RCC 7860 (cell line): ENCODE measurements at regions not wholly inside any gene's neighbourhood (a gene's known extent, or its start where the extent isn't known, plus 50 kb on each side); places are given as distances from the start of the nearest gene placed in this dataset.
"Not testable (repeated sequence)": the region's sequence is repeated elsewhere in the genome, so short reads cannot be mapped to it uniquely, and the experiment has no call there.

Source experiments
- DNase-seq: peaks from one replicate; pipeline ENCODE4 v3.0.0-alpha.2; 2015; ENCODE audit warnings: low spot score
- FAIRE-seq: peaks from 2 replicates; lab custom pipeline; 2012; peaks lifted over from hg19 to GRCh38; lab: Jason Lieb, UNC

DNA sequence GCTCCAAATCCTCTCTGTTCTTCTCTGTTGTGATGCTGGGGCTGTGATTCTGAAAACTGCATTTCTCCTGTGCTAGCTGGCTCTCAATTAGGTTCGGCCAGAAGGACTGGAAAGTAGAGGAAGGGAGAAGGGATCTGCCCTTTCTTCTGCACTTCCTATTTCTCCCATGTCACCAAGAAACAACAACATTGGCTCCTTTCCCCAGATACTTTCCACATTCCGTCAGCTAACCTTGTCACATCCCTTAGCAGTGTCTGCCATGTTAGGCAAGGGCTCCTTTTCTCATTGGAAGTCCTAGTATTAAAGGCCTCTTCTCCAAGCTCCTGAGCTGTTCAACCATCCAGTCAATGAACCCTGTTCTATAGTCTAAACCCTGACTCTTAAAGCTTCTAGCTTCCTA lies 171.1 kb downstream of the ZNF621 start:
- FAIRE-seq (no peak), DNase-seq (no peak)

DNA sequence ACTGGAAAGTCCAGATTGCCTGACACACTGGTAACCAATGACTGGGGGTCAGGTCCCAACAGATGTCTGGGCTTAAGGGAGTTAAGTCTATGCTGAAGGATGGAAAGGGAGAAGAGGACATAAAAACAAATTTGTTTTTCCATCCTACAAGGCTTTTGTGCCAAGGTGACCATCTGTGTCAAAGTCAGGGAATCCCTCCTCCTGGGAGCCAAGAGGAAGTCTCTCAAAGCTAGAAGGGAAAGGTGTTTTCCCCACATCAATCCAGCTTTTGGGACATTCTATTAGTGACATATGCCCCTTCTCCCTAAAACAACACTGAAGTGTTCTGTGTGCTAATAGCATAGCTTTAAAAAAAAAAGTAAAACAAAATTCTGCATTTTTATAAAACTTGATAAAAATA lies 173.9 kb downstream of the ZNF621 start:
- not testable (repeated sequence) for FAIRE-seq, DNase-seq

GRCh38 chr3:40701016-40701588 lies 176.3 kb downstream of the ZNF621 start:
- DNase-seq: no peak
- FAIRE-seq: no peak

DNA sequence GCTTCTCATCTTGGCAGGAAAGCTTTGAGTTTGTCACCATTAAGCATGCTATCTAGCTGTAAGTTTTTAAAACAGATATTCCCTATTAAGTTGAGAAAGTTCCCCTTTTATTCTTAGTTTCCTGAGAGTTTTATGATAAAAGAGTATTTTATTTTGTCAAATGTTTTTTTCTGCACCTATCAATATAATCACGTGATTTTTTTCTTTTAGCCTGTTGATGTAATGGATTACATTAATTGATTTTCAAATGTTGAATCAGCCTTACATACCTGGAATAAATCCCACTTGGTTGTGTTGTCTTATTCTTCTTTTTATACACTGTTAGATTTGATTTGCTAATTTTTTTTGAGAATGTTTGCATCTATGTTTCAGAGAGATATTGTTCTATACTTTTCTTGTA lies 179.5 kb downstream of the ZNF621 start:
- DNase-seq (no peak), FAIRE-seq (no peak)

DNA sequence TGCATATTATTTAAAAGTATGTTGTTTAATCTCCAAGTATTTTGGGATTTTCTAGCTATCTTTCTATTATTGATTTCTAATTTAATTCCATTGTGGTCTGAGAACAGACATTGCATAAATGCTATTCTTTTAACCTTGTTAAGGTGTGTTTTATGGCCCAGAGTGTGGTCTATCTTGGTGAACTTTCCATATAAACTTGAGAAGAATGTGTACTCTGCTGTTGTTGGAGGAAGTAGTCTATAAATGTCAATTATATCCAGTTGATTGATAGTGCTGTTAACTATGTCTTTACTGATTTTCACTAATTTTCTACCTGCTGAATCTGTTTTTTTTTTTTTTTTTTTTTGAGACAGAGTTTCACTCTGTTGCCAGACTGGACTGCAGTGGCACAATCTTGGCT lies 180.9 kb downstream of the ZNF621 start:
- DNase-seq (no peak), FAIRE-seq (no peak)

DNA sequence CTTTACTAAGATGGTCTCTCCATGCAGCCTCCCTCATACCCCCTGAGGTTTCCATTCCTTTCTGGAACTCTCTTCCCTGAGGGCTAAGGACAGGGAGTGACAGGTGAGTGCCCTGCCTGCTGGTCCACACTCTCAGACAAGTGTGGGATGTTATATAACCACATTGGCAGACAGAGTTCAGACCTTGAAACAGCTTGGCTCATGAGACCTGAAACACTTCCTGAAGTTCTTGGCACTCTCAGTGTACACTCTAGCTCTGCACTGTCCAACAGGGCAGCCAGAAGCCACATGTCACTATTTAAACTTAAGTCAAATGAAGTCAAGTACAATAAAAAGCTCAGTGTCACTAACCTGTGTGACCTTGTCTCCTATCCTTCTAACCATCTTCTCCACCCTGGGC lies 188.5 kb downstream of the ZNF621 start:
- no peak for DNase-seq
- FAIRE-seq: no peak

- DNase-seq: no peak
- no peak for FAIRE-seq
Measured at GRCh38 chr3:40713795-40714194, 189.0 kb downstream of the ZNF621 start.

GRCh38 chr3:40714771-40715345 lies 190.1 kb downstream of the ZNF621 start:
- no peak for FAIRE-seq

GRCh38 chr3:40715551-40715950 lies 190.8 kb downstream of the ZNF621 start:
- DNase-seq: no peak
- FAIRE-seq: no peak

More at GRCh38 chr3:40714771-40715345, 190.1 kb downstream of the ZNF621 start:
- DNase-seq: no peak

GRCh38 chr3:40717471-40717870 lies 192.7 kb downstream of the ZNF621 start:
- DNase-seq (no peak), FAIRE-seq (no peak)

DNA sequence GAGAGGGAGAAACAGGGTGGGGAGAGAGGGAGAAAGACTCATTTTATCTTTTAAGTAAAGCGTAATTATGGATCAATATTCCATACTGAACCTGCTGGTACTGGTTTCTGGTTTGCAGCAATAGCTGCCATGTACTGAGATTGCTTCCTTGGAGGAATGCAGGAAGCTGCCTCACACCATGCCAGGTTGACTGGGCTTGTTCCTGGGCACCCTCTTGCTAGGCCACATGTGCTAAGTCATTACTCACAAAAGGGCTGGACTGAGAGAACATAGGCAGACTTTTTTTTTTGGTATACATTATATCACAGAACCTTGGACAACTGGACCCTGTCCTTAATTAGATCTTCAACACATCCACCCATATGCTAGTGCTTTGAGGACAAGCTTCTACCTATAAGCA lies 193.4 kb downstream of the ZNF621 start:
- no peak for DNase-seq

GRCh38 chr3:40718681-40719080 lies 193.9 kb downstream of the ZNF621 start:
- FAIRE-seq (no peak), DNase-seq (no peak)

More for the DNA sequence above, 193.4 kb downstream of the ZNF621 start:
- no peak for FAIRE-seq

DNA sequence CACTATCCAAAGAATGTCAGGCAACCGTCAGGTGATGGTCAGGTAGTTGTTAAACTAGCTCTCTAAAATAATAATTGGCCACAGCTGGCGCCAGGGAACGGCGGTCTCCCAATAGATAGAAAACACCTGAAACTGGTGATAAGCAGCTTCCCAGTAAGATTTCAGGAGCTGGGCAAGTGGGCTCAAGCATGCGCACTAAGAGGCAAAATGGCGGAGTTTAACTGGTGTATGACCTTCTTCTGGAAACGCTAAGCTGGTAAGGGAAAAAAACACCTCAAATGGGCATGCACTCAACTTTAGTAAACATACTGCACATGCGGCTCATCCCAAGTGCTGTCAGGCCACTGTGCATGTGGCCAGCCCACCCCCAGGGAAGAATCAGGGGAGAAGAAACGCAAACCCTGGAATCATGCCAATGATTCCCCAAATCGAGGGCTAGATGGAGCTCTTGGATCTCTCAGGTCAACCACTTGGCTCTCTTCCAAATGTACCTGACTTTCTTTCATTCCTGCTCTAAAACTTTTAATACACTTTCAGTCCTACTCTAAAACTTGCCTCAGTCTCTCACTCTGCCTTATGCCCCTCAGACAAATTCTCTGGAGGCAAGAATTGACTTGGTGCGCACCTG lies 195.0 kb downstream of the ZNF621 start:
- FAIRE-seq (no peak), DNase-seq (peak; percentile 8)

- FAIRE-seq: no peak
Measured at GRCh38 chr3:40720341-40720740, 195.6 kb downstream of the ZNF621 start.

DNA sequence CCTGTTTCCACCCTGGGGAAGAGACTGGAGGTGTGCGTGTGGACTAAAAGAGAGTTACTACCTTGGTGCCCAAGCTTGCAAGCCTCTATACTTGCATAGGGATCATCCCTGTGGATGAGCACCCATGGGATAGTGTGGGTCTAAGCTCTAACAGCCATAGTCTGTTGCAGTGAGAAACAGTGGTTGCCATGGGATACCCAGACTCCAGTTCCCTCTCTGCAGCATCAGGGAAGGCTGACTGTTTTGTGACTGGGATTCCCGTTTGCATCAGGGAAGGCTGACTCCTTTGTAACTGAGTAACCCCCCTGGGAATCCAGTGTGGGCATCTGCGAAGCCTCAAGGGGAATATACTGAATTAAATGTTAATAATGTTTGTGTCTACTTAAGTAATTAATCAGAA lies 196.1 kb downstream of the ZNF621 start:
- DNase-seq (no peak), FAIRE-seq (no peak)

More at GRCh38 chr3:40720341-40720740, 195.6 kb downstream of the ZNF621 start:
- no peak for DNase-seq

GRCh38 chr3:40723083-40723660 lies 198.4 kb downstream of the ZNF621 start:
- FAIRE-seq (no peak), DNase-seq (no peak)

GRCh38 chr3:40725031-40725430 lies 200.3 kb downstream of the ZNF621 start:
- FAIRE-seq (no peak), DNase-seq (no peak)

DNA sequence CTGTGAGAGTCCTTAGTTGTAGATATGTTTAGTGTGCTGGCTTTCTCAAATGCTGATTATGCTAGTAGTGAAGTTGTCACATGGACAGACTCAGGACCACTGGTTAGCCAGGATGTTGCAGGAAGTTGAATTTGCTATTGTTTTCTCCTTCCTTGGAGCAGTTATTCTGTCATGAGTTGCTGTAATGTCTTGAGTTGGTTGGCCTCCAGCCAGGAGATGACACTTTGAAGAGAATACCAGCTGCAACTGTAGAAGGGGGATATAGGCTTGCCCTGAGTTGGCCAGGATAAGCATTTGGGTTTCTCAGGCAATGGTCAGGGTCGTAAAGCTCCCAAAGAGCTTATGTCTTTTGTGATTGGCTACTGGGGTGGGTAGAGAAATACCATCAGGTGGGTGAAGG lies 206.7 kb downstream of the ZNF621 start:
- DNase-seq (no peak), FAIRE-seq (no peak)

GRCh38 chr3:40736943-40737342 lies 212.2 kb downstream of the ZNF621 start:
- DNase-seq: no peak
- no peak for FAIRE-seq

GRCh38 chr3:40737343-40737742 lies 212.6 kb downstream of the ZNF621 start:
- FAIRE-seq (no peak), DNase-seq (no peak)

DNA sequence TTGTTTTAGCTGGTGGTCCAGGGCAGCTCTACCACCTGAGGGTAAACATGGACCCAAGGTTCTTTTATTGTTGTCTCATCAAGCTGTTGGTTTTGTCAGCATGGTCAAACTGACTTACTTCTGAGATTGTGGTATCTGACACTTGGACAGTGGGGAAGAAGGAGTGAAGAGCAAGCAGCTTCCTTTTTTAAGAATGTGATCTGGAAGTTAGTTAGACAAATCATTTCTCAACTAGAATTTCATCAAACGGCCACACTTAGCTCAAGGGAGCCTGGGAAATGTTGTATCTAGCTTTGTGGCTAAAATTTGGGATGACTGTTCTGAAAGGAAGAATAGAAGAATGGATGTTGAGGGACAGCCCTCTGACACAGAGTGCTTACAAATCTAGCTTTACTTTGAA lies 215.2 kb downstream of the ZNF621 start:
- no peak for DNase-seq
- no peak for FAIRE-seq

- DNase-seq: no peak
- FAIRE-seq: no peak
Measured at GRCh38 chr3:40741729-40742128, 217.0 kb downstream of the ZNF621 start.
